Right lobe of liver (tissue), 6 donors: ENCODE measurements at regions not wholly inside any gene's neighbourhood (a gene's known extent, or its start where the extent isn't known, plus 50 kb on each side); places are given as distances from the start of the nearest gene placed in this dataset.

Experiments
- ATAC-seq, 4 donors: fragments of 200-7000 bp; cut with Tn5 transposase; one replicate each; pipeline ENCODE4 v1.9.1; 2020; ENCODE audit warnings: mild to moderate bottlenecking in 4 of 4, moderate library complexity in 4 of 4
- DNase-seq, 3 donors: peaks; one replicate each; pipeline ENCODE4 v3.0.0-alpha.2; 2020
- H3K27ac ChIP-seq, 3 donors: fragments of 200-600 bp; one replicate each; pipeline ENCODE4 v1.8.0; 2022
- H3K27me3 ChIP-seq, 2 donors: fragments of 200-600 bp; one replicate each; pipeline ENCODE4 v1.8.0; 2022
- H3K36me3 ChIP-seq, 4 donors: fragments of 200-600 bp; sonication (generic) in 1 of 4; one replicate each; pipeline versions ENCODE4 v1.5.1 to v1.8.0; 2017 to 2022; ENCODE audit warnings: control low read depth in 1 of 4
- H3K4me1 ChIP-seq, 4 donors: fragments of 200-600 bp; sonication (generic) in 1 of 4; one replicate each; pipeline versions ENCODE4 v1.5.1 to v1.8.0; 2017 to 2022; ENCODE audit warnings: control low read depth in 1 of 4
- H3K4me3 ChIP-seq, 3 donors: fragments of 200-600 bp; one replicate each; pipeline ENCODE4 v1.8.0; 2022
- H3K9me3 ChIP-seq, 4 donors: fragments of 200-600 bp; sonication (generic) in 1 of 4; one replicate each; pipeline versions ENCODE4 v1.5.1 to v1.8.0; 2017 to 2022; ENCODE audit warnings: control low read depth in 1 of 4
- CTCF ChIP-seq, 4 donors: fragments of 200-600 bp in 3 of 4; fragments of 450-650 bp in 1 of 4; IDR thresholded peaks; one replicate each; pipeline versions ENCODE4 v1.5.1 to v1.8.0; 2016 to 2022; ENCODE audit warnings: antibody characterized with exemption in 4 of 4, mild to moderate bottlenecking in 2 of 4
- POLR2A ChIP-seq: fragments of 450-650 bp; IDR thresholded peaks from one replicate; pipeline ENCODE4 v1.6.1; 2017; ENCODE audit warnings: antibody characterized with exemption, mild to moderate bottlenecking
- WGBS: methylation state at CpG from one replicate; pipeline ENCODE4 v1.1.6; 2018; ENCODE audit warnings: low coverage, low lambda C conversion rate; ENCODE audit not compliant: insufficient coverage; ENCODE audit errors: missing lambda C conversion rate; 5-methylcytosine and 5-hydroxymethylcytosine counted together
- intact Hi-C, 2 donors: fragments of 100-400 bp; cut with DNase I; formaldehyde crosslinking; loops; one replicate each; pipeline versions ENCODE4 v1.11.2 to v1.14.1; 2022
- donor health status: DM: no; HTN: yes; CAD: no.
- donor health status: DM: no; HTN: no; CAD: no.
- donor health status: DM: no; HTN: no; CAD: no.
- donor health status: DM: no; HTN: yes; CAD: no.
- donor health status: DM: no; HTN: yes; CAD: no.

GRCh38 chr18:77754475-77755044 lies 504.9 kb downstream of the GALR1 start:
- Histone ChIP-seq H3K36me3 (no peaks in the 10 kb centered on the region), H3K4me3 (no peak overlapping the region), H3K9me3 (no peaks in the 10 kb centered on the region), H3K27ac (no peak overlapping the region), H3K4me1 (no peaks in the 10 kb centered on the region), H3K27me3 (no peaks in the 10 kb centered on the region)
- TF ChIP-seq CTCF (IDR thresholded peaks at IDR 0.05): no peak
- no peak for TF ChIP-seq POLR2A
- intact Hi-C loops: no loop called here
- ATAC-seq (no peak), DNase-seq (no peak)
- 28% methylated on average over 7 of the region's 7 CpGs for WGBS

- Histone ChIP-seq H3K4me3 (no peak overlapping the region), H3K27ac (no peak overlapping the region), H3K9me3 (no peaks in the 10 kb centered on the region), H3K36me3 (no peaks in the 10 kb centered on the region), H3K27me3 (no peaks in the 10 kb centered on the region), H3K4me1 (no peaks in the 10 kb centered on the region)
- intact Hi-C loops: no loop called here
- DNase-seq (no peak), ATAC-seq (no peak)
- 22% methylated on average over 5 of the region's 6 CpGs for WGBS
- TF ChIP-seq CTCF (IDR thresholded peaks at IDR 0.05) (no peak), POLR2A (no peak)
Observed at GRCh38 chr18:77755187-77755586, 505.5 kb downstream of the GALR1 start.

DNA sequence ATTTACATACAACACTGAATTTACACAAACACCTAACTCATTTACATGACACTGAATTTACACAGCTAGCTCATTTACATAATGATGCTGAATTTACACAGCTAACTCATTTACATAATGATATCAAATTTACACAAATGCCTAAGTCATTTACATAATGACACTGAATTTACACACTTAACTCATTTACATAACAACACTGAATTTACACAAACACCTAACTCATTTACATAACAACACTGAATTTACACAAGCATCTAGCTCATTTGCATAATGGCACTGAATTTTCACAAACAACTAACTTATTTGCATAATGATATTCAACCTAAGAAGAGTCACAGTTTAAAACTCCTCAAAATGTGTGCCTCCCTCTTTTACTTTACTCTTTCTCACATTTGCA lies 511.7 kb downstream of the GALR1 start:
- H3K4me1 ChIP-seq: no peaks in the 10 kb centered on the region
- intact Hi-C loops: no loop called here
- no peaks in the 10 kb centered on the region for H3K36me3 ChIP-seq
- no peak overlapping the region for H3K27ac ChIP-seq
- DNase-seq (no peak), ATAC-seq (no peak)
- TF ChIP-seq CTCF (IDR thresholded peaks at IDR 0.05) (no peak), POLR2A (no peak)
- H3K27me3 ChIP-seq: no peaks in the 10 kb centered on the region
- no peaks in the 10 kb centered on the region for H3K9me3 ChIP-seq
- no peak overlapping the region for H3K4me3 ChIP-seq

DNA sequence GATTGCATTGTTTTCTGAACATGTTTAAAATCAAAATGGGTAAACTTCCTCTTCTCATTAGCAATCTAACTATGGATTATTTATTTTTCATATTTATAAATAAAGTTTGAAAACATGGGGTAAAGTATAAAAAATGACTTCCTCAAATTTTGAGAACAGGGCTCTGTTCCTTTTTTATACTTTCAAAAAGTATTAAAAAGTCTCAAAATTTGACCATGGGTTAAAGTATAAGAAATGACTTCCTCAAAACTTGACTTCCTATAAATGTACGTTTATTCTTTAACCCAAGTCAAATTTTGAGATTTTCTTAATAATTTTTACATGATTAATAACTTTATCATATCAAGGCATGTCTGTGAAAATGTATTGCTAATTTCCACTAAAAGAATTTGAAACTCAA lies 512.4 kb downstream of the GALR1 start:
- Histone ChIP-seq H3K4me3 (no peak overlapping the region), H3K27me3 (no peaks in the 10 kb centered on the region), H3K27ac (no peak overlapping the region), H3K4me1 (no peaks in the 10 kb centered on the region), H3K36me3 (no peaks in the 10 kb centered on the region), H3K9me3 (no peaks in the 10 kb centered on the region)
- TF ChIP-seq CTCF (IDR thresholded peaks at IDR 0.05) (no peak), POLR2A (no peak)
- no peak for ATAC-seq
- intact Hi-C loops: no loop called here
- no peak for DNase-seq
- WGBS: 18% methylated on average over 1 of the region's 1 CpG

- TF ChIP-seq POLR2A: no peak
- TF ChIP-seq CTCF (IDR thresholded peaks at IDR 0.05): no peak
- H3K9me3 ChIP-seq: no peaks in the 10 kb centered on the region
- WGBS: 27% methylated on average over 5 of the region's 6 CpGs
- H3K27me3 ChIP-seq: no peaks in the 10 kb centered on the region
- no peak for ATAC-seq
- intact Hi-C loops: no loop called here
- H3K4me1 ChIP-seq: no peaks in the 10 kb centered on the region
- DNase-seq: no peak
- no peak overlapping the region for H3K4me3 ChIP-seq
- H3K27ac ChIP-seq: no peak overlapping the region
- no peaks in the 10 kb centered on the region for H3K36me3 ChIP-seq
Observed at GRCh38 chr18:77762642-77763041, 513.0 kb downstream of the GALR1 start.
